GM18498 (cell line): ENCODE measurements at regions not wholly inside any gene's neighbourhood (a gene's known extent, or its start where the extent isn't known, plus 50 kb on each side); places are given as distances from the start of the nearest gene placed in this dataset.

Source experiments
- ATAC-seq: cut with Tn5 transposase; IDR thresholded peaks from one replicate; pipeline ENCODE4 v1.9.1; 2021; ENCODE audit warnings: mild to moderate bottlenecking, moderate library complexity; ENCODE audit not compliant: unreplicated experiment

- peak; percentile 64 for ATAC-seq
These were observed 52.0 kb downstream of the RPP21 start for GRCh38 chr6:30396833-30397479.

DNA sequence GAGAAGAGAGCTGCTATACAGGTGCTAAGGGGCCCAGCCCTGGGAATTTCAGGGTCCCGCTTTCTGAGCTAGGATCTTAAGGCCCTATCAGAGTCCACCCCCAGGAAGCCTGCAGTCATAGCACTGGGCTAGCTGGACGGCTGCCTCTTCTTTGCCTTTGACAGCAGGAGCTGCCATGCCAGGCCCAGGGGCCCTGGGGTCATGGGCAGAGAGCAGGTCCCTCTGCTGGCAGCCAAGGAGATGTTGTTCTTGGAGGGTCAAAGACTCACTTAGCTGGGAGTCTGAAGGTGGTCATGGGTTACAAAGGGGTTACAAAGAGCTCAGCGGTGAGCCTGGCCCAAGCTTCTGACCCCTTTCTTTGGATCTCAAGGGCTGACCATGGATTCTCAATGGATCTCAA is 52.7 kb downstream of the RPP21 start:
- ATAC-seq = no peak

DNA sequence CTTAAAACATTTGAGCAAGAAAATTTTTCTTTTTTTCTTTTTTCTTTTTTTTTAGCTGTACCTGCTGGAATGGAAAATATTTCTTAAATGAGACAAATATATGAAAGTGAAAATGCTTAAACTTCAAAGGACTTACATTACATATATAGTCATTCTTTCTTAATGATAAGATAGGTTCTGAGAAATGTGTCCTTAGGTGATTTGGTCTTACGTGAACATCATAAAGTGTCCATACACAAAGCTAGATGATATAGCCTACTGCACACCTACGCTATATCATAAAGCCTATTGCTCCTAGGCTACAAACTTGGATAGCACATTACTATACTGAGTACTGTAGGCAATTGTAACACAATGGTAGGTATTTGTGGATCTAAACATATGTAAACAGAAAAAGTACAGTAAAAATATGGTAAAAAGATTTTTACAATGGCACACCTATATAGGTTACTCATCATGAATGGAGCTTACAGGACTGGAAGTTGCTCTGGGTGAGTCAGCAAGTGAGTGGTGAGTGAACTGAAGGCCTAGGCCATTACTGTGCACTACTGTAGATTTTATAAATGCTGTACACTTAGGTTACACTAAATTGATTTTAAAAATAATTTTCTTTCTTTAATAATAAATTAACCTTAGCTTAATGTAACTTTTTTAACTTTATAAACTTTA is 54.6 kb downstream of the RPP21 start:
- no peak for ATAC-seq

DNA sequence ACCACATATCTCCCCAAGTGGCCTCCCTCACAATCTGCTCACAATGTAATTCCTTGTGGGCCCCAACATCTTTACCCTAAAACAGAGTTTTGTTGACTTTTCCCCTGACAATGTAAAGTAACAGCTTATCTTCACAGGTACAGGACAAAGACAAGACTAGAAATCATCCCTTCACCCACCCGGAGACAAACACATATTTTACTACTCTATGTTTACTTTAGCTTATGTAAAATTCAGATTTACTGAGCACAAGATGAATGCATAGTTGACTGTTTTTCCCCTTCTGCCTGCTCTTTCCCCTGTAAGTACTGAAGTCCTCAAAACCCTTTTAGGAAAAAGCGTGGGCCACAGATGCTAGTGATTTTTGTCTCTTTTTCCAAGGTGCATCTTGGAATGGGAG is 61.0 kb downstream of the RPP21 start:
- ATAC-seq = no peak

GRCh38 chr6:30409184-30409583 is 64.2 kb downstream of the RPP21 start:
- ATAC-seq = no peak

GRCh38 chr6:30411515-30412207 is 66.7 kb downstream of the RPP21 start:
- no peak for ATAC-seq

DNA sequence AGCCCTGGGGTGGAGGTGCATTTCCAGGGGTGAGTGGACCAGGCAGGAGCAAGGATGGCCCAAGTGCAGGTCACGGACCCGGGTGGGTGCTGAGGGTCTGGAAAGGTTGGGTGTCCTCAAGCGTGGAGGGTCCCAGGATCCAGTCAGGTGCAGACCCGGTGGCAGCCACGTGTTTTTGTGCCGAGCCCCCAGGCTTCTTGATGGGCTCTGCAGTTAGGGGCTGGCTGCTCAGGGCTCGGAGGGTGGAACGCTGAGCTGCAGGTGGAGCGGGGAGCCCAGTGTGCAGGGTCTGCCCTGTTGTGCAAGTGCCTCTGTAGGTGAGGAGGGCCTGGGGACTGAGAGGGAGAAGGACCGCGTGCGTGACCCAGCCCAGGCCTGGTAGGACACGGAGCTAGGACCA is 70.9 kb upstream of the HLA-E start:
- ATAC-seq = no peak

GRCh38 chr6:30424549-30424948 is 64.8 kb upstream of the HLA-E start:
- no peak for ATAC-seq
